ENCODE measurements at regions not wholly inside any gene's neighbourhood (a gene's known extent, or its start where the extent isn't known, plus 50 kb on each side); places are given as distances from the start of the nearest gene placed in this dataset.
"Not testable (repeated sequence)": the region's sequence is repeated elsewhere in the genome, so short reads cannot be mapped to it uniquely, and the experiment has no call there.

DNA sequence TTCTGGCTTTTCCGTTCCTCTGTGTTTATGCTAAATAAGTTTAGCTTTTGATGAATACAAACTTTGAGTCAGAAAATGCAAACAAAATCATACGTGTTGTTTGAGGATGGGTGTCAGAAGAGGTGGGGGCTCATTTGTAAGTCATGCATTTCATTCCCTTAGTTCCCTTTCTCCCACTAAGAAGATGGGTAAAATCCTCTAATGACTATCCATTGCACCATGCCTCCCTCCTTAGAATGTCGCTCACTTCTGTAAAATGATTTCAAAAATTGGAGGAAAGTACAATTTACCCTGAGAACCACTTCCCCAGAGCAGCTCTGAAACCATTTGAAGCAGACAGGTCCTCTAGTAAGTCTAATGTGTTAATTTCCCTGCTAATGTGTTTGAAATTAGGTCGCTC, 629.6 kb upstream of the VRK2 start:
- H4K20me1 ChIP-seq (ENCODE audit: insufficient read depth, low read length, poor library complexity, severe bottlenecking): no peaks in the 10 kb centered on the region
- H3K36me3 ChIP-seq (ENCODE audit: insufficient read depth, low read length): no peaks in the 10 kb centered on the region

GRCh38 chr2:57418859-57419346, 627.7 kb upstream of the VRK2 start:
- H3K4me3 ChIP-seq (ENCODE audit: low read length, poor library complexity, severe bottlenecking); H3K4me2 ChIP-seq (ENCODE audit: low read depth, low read length, poor library complexity, severe bottlenecking); H4K20me1 ChIP-seq (ENCODE audit: insufficient read depth, low read length, poor library complexity, severe bottlenecking); H3K36me3 ChIP-seq (ENCODE audit: insufficient read depth, low read length); H3K4me1 ChIP-seq (ENCODE audit: insufficient read depth, low read length, poor library complexity, severe bottlenecking); H3K79me2 ChIP-seq (ENCODE audit: insufficient read depth, low read length); H3F3A ChIP-seq (ENCODE audit: low read depth); H3K9me2 ChIP-seq (replicated peaks; ENCODE audit: low read depth, low read length); H3K9ac ChIP-seq (ENCODE audit: low read depth, low read length, poor library complexity, severe bottlenecking); H2AFZ ChIP-seq (ENCODE audit: low read length); H3K27me3 ChIP-seq (ENCODE audit: insufficient read depth, low read length, poor library complexity, severe bottlenecking); H3K9me3 ChIP-seq (ENCODE audit: insufficient read depth, low read depth, low read length): not testable (repeated sequence)

More for the DNA sequence above, 629.6 kb upstream of the VRK2 start:
- no peaks in the 10 kb centered on the region for H3F3A ChIP-seq (ENCODE audit: low read depth)
- H3K27me3 ChIP-seq (ENCODE audit: insufficient read depth, low read length, poor library complexity, severe bottlenecking): no peaks in the 10 kb centered on the region
- no peak overlapping the region for H3K9ac ChIP-seq (ENCODE audit: low read depth, low read length, poor library complexity, severe bottlenecking)
- H3K4me2 ChIP-seq (ENCODE audit: low read depth, low read length, poor library complexity, severe bottlenecking): no peak overlapping the region
- no peak overlapping the region for H3K4me3 ChIP-seq (ENCODE audit: low read length, poor library complexity, severe bottlenecking)
- no peaks in the 10 kb centered on the region for H3K9me2 ChIP-seq (replicated peaks; ENCODE audit: low read depth, low read length)
- no peaks in the 10 kb centered on the region for H3K79me2 ChIP-seq (ENCODE audit: insufficient read depth, low read length)
- H3K9me3 ChIP-seq (ENCODE audit: insufficient read depth, low read depth, low read length): no peaks in the 10 kb centered on the region
- no peaks in the 10 kb centered on the region for H3K4me1 ChIP-seq (ENCODE audit: insufficient read depth, low read length, poor library complexity, severe bottlenecking)
- H2AFZ ChIP-seq (ENCODE audit: low read length): no peak overlapping the region
- TF ChIP-seq, protein P1, sequence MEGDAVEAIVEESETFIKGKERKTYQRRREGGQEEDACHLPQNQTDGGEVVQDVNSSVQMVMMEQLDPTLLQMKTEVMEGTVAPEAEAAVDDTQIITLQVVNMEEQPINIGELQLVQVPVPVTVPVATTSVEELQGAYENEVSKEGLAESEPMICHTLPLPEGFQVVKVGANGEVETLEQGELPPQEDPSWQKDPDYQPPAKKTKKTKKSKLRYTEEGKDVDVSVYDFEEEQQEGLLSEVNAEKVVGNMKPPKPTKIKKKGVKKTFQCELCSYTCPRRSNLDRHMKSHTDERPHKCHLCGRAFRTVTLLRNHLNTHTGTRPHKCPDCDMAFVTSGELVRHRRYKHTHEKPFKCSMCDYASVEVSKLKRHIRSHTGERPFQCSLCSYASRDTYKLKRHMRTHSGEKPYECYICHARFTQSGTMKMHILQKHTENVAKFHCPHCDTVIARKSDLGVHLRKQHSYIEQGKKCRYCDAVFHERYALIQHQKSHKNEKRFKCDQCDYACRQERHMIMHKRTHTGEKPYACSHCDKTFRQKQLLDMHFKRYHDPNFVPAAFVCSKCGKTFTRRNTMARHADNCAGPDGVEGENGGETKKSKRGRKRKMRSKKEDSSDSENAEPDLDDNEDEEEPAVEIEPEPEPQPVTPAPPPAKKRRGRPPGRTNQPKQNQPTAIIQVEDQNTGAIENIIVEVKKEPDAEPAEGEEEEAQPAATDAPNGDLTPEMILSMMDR (conservative IDR thresholded peaks at IDR 0.05; ENCODE audit: low read length): no peak
- no peak for TF ChIP-seq EZH2phosphoT487 (IDR thresholded peaks at IDR 0.05; ENCODE audit: borderline replicate concordance)

- H4K20me1 ChIP-seq (ENCODE audit: insufficient read depth, low read length, poor library complexity, severe bottlenecking): no peaks in the 10 kb centered on the region
- H3K27me3 ChIP-seq (ENCODE audit: insufficient read depth, low read length, poor library complexity, severe bottlenecking): no peaks in the 10 kb centered on the region
- no peak overlapping the region for H2AFZ ChIP-seq (ENCODE audit: low read length)
- H3K36me3 ChIP-seq (ENCODE audit: insufficient read depth, low read length): no peaks in the 10 kb centered on the region
- H3K9me3 ChIP-seq (ENCODE audit: insufficient read depth, low read depth, low read length): no peaks in the 10 kb centered on the region
- H3K4me1 ChIP-seq (ENCODE audit: insufficient read depth, low read length, poor library complexity, severe bottlenecking): no peaks in the 10 kb centered on the region
- no peak overlapping the region for H3K4me2 ChIP-seq (ENCODE audit: low read depth, low read length, poor library complexity, severe bottlenecking)
- TF ChIP-seq EZH2phosphoT487 (IDR thresholded peaks at IDR 0.05; ENCODE audit: borderline replicate concordance): no peak
- TF ChIP-seq, protein P1 (conservative IDR thresholded peaks at IDR 0.05; ENCODE audit: low read length): no peak
- H3F3A ChIP-seq (ENCODE audit: low read depth): no peaks in the 10 kb centered on the region
- no peak overlapping the region for H3K4me3 ChIP-seq (ENCODE audit: low read length, poor library complexity, severe bottlenecking)
- no peaks in the 10 kb centered on the region; the same call in 1 of the 2 replicates for H3K9me2 ChIP-seq (replicated peaks; ENCODE audit: low read depth, low read length)
- no peak overlapping the region for H3K9ac ChIP-seq (ENCODE audit: low read depth, low read length, poor library complexity, severe bottlenecking)
- no peaks in the 10 kb centered on the region for H3K79me2 ChIP-seq (ENCODE audit: insufficient read depth, low read length)
Measured at GRCh38 chr2:57429831-57430230, 616.8 kb upstream of the VRK2 start.

DNA sequence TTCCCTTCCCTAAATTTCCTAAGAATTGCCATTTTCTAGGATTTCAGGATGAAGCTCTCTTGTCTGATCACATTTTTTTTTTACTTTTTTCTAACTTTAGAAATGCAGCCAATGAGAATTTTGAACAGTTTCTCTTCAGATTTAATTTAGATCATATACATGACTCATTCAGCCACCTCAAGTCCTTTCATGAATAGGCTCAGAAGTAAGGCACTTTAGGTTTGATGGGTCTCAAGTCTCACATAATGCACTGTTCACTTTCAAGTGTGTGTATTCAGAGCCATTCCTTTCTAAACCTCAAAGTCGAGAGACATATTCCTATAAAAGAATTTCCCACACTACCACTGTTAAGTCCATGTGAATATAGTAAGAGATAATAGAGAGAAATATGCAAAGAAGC, 614.1 kb upstream of the VRK2 start:
- H3K36me3 ChIP-seq (ENCODE audit: insufficient read depth, low read length): no peaks in the 10 kb centered on the region
- H3K4me1 ChIP-seq (ENCODE audit: insufficient read depth, low read length, poor library complexity, severe bottlenecking): no peaks in the 10 kb centered on the region
- no peak for TF ChIP-seq EZH2phosphoT487 (IDR thresholded peaks at IDR 0.05; ENCODE audit: borderline replicate concordance)
- TF ChIP-seq, protein P1 (conservative IDR thresholded peaks at IDR 0.05; ENCODE audit: low read length): no peak
- no peak overlapping the region for H3K4me2 ChIP-seq (ENCODE audit: low read depth, low read length, poor library complexity, severe bottlenecking)
- H3F3A ChIP-seq (ENCODE audit: low read depth): no peaks in the 10 kb centered on the region
- no peak overlapping the region for H3K4me3 ChIP-seq (ENCODE audit: low read length, poor library complexity, severe bottlenecking)
- H3K79me2 ChIP-seq (ENCODE audit: insufficient read depth, low read length): no peaks in the 10 kb centered on the region
- H3K9ac ChIP-seq (ENCODE audit: low read depth, low read length, poor library complexity, severe bottlenecking): no peak overlapping the region
- no peak overlapping the region for H2AFZ ChIP-seq (ENCODE audit: low read length)
- no peaks in the 10 kb centered on the region for H3K27me3 ChIP-seq (ENCODE audit: insufficient read depth, low read length, poor library complexity, severe bottlenecking)
- H3K9me3 ChIP-seq (ENCODE audit: insufficient read depth, low read depth, low read length): no peaks in the 10 kb centered on the region
- H3K9me2 ChIP-seq (replicated peaks; ENCODE audit: low read depth, low read length): no peaks in the 10 kb centered on the region; the same call in 1 of the 2 replicates
- H4K20me1 ChIP-seq (ENCODE audit: insufficient read depth, low read length, poor library complexity, severe bottlenecking): no peaks in the 10 kb centered on the region
